ENCODE measurements at regions not wholly inside any gene's neighbourhood (a gene's known extent, or its start where the extent isn't known, plus 50 kb on each side); places are given as distances from the start of the nearest gene placed in this dataset.

- DNase-seq (ENCODE audit: low read depth): no peak
- TF ChIP-seq CTCF (IDR thresholded peaks at IDR 0.05; ENCODE audit: low read depth, low read length, missing control alignments): no peak
- no peak overlapping the region for H3K4me3 ChIP-seq (ENCODE audit: low read depth, low read length)
Measured at GRCh38 chr2:221308507-221309066, 263.5 kb downstream of the EPHA4 start.

GRCh38 chr2:221309892-221310583, 262.1 kb downstream of the EPHA4 start:
- no peak overlapping the region for H3K4me3 ChIP-seq (ENCODE audit: low read depth, low read length)
- no peak for DNase-seq (ENCODE audit: low read depth)
- no peak for TF ChIP-seq CTCF (IDR thresholded peaks at IDR 0.05; ENCODE audit: low read depth, low read length, missing control alignments)

- no peak overlapping the region for H3K4me3 ChIP-seq (ENCODE audit: low read depth, low read length)
- no peak for TF ChIP-seq CTCF (IDR thresholded peaks at IDR 0.05; ENCODE audit: low read depth, low read length, missing control alignments)
- no peak for DNase-seq (ENCODE audit: low read depth)
Measured at GRCh38 chr2:221310730-221311129, 261.4 kb downstream of the EPHA4 start.

- no peak for DNase-seq (ENCODE audit: low read depth)
- TF ChIP-seq CTCF (IDR thresholded peaks at IDR 0.05; ENCODE audit: low read depth, low read length, missing control alignments): no peak
Measured at GRCh38 chr2:221312634-221313033, 259.5 kb downstream of the EPHA4 start.

GRCh38 chr2:221314786-221315185, 257.3 kb downstream of the EPHA4 start:
- H3K4me3 ChIP-seq (ENCODE audit: low read depth, low read length): no peak overlapping the region
- no peak for TF ChIP-seq CTCF (IDR thresholded peaks at IDR 0.05; ENCODE audit: low read depth, low read length, missing control alignments)
- DNase-seq (ENCODE audit: low read depth): no peak

More at GRCh38 chr2:221312634-221313033, 259.5 kb downstream of the EPHA4 start:
- H3K4me3 ChIP-seq (ENCODE audit: low read depth, low read length): no peak overlapping the region

- no peak for DNase-seq (ENCODE audit: low read depth)
- TF ChIP-seq CTCF (IDR thresholded peaks at IDR 0.05; ENCODE audit: low read depth, low read length, missing control alignments): no peak
- no peak overlapping the region for H3K4me3 ChIP-seq (ENCODE audit: low read depth, low read length)
Measured at GRCh38 chr2:221318376-221319130, 253.6 kb downstream of the EPHA4 start.
